Fibroblast of the conjunctiva (primary cell): ENCODE measurements at regions not wholly inside any gene's neighbourhood (a gene's known extent, or its start where the extent isn't known, plus 50 kb on each side); places are given as distances from the start of the nearest gene placed in this dataset.
A peak's percentile ranks its signal among the peaks of the same experiment; 100 is the strongest.

Experiments used
- DNase-seq: peaks from one replicate; pipeline ENCODE4 v3.0.0-alpha.2; 2010; ENCODE audit warnings: low read depth

DNA sequence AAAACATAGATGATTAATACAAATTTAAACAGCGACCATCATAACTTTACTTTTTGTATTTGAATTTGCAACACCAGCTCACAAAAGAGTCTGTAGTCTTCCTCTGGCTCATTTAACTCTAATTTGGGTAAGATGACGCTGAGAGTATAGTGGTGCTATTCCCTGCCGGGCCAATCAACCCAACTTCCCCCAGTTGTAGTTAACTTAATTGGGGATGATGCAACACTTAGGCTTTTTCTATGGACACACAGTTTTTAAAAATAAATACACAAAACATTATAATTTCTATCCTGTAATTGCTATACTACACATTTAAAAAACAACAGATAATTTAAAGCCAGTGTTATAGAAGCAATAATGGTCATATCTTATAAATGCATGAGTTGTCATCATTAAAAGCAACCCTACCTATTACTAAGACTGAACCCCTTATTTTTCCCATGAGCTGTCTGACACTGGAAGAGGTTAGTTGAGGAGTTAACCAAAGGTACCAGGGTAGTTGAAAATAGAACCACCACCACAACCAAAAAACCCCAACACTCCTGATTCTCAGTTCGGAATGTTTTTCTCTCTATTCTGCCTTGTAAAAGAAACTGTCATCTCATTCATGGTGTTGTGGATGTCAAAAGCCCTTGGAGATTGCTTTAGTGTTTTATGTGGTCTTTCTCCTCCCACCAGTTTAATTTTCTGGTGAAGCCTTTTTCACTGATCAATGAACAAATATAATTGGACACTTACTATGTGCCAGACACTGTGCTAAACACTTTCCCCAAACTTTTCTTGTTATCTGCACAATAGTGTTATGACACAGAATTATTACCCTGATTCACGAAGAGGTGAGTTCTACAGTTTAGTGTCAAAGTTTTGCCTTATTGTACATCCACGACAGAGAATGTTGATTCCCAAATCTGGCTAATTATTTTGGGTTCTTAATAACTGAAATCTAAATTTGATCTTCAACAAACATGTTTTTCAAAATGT lies 61.5 kb upstream of the RAPGEF2 start:
- no peak for DNase-seq

GRCh38 chr4:159042097-159042605 lies 60.7 kb upstream of the RAPGEF2 start:
- DNase-seq = no peak

DNA sequence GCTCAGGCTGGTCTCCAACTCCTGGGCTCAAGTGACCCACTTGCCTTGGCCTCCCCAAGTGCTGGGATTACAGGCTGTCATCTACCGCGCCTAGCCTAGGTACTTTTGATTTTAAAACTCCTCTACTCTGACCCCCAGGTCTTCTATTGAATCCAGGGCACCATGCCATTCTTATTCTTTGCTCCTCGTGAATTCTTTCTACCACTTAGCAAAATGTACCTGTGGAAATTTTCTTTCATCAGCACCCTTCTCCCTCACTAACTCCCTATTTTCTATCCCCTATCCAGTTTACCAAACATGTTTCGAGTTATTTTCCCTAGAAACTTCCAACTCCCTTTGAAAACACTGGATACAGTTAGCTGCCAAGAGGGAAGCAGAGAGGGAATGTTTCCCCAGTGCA lies 60.0 kb upstream of the RAPGEF2 start:
- DNase-seq = no peak

DNA sequence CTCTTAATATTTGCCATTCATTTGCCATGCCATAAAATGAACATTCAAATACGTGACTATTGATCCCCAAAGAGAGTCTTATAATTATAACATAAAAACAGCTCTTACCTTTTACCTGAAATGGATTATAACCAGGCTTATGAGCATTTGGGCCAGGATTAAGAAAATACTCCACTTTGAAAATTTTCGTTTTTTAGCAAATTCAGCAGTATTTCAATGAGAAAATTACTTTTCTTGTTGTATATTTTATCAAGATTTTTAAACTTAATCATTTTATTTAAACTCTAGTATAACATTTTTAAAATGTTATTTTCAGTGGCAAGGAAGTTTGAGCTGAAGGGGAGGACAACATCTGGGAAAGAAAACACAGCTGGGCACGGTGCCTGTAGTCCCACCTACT lies 59.0 kb upstream of the RAPGEF2 start:
- DNase-seq = no peak

DNA sequence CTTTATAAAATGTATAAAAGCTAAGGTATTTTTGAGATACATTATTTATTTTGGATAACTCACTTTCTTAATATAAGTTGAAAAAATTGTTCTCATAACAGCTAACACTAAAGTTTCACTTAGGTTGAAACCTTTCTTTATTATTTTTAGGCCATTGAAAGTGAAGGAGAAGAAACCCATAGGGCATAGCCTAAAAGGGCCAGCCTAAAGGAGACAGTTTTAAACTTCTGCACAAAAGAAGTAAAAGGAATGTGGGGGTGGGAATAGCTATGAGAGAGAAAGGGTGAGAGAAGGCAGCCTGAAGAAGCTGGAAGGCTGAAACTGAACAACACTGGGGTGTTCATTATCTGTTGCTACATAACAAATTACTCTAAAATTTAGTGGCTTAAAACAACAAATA lies 57.6 kb upstream of the RAPGEF2 start:
- DNase-seq = no peak

DNA sequence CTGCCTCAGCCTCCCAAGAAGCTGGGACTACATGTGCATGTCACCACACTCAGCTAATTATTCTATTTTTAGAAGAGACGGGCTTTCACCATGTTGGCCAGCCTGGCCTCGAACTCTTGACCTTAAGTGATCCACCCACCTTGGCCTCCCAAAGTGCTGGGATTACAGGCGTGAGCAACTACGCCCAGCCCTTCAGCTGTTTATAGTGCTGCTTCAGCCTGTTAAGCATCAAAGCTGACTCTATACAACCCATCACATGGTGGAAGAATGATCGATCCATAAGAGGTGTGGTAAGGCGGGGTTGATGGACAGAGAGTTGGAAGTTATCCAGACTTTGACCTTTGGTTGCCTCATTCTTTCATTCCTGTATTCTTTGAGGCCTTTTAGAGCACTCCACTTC lies 56.2 kb upstream of the RAPGEF2 start:
- DNase-seq = no peak

DNA sequence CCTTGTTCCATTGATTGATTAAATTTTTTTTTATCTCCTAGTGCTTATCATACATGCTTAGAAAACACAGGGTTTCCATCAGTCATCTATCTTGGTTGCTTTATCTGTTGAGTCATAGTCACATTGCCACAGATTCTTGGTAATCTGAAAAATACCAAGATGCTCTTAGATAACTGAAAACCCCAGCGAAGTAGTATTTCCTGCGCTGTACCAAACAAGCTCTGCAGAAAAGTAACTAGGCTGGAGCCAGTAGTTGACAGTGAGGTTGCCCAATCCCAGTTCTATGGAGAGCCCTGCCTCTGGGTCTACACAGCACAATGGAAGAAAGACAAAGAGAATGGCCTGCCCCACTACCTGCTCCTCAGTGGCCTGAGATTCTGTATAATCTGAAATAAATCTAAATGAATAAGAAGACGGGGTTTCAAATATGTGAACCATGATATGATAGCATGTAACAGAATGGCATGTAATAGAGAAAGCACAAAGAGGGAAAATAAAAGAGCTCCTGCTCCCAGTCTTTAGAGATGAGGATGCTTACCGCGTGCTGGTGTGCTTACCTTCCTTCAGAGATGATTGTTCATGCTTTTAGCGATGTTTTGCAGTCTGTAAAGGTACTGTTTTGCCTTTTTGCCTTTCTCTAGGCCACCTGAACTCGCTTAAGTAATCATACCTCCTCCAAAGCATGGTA lies 55.3 kb upstream of the RAPGEF2 start:
- no peak for DNase-seq

GRCh38 chr4:159048166-159048886 lies 54.6 kb upstream of the RAPGEF2 start:
- DNase-seq = peak; percentile 22

GRCh38 chr4:159049780-159050375 lies 53.0 kb upstream of the RAPGEF2 start:
- no peak for DNase-seq

GRCh38 chr4:159051245-159052071 lies 51.4 kb upstream of the RAPGEF2 start:
- no peak for DNase-seq

- no peak for DNase-seq
These were observed 50.6 kb upstream of the RAPGEF2 start for GRCh38 chr4:159052315-159052714.
